Epithelial cell of proximal tubule (primary cell): ENCODE measurements at regions not wholly inside any gene's neighbourhood (a gene's known extent, or its start where the extent isn't known, plus 50 kb on each side); places are given as distances from the start of the nearest gene placed in this dataset.

Experiments used
- DNase-seq: peaks from one replicate; pipeline ENCODE4 v3.0.0-alpha.2; 2011; ENCODE audit warnings: low read depth
- H3K4me3 ChIP-seq: 2 replicates; pipeline ENCODE4 v1.5.1; 2011; ENCODE audit warnings: low read depth, mild to moderate bottlenecking, low read length
- TF ChIP-seq, protein P1 (sequence below): conservative IDR thresholded peaks from 2 replicates; pipeline ENCODE4 v1.5.1; 2012; ENCODE audit warnings: low read depth, mild to moderate bottlenecking, low read length

- H3K4me3 ChIP-seq: no peak overlapping the region
- DNase-seq: no peak
- TF ChIP-seq, protein P1, sequence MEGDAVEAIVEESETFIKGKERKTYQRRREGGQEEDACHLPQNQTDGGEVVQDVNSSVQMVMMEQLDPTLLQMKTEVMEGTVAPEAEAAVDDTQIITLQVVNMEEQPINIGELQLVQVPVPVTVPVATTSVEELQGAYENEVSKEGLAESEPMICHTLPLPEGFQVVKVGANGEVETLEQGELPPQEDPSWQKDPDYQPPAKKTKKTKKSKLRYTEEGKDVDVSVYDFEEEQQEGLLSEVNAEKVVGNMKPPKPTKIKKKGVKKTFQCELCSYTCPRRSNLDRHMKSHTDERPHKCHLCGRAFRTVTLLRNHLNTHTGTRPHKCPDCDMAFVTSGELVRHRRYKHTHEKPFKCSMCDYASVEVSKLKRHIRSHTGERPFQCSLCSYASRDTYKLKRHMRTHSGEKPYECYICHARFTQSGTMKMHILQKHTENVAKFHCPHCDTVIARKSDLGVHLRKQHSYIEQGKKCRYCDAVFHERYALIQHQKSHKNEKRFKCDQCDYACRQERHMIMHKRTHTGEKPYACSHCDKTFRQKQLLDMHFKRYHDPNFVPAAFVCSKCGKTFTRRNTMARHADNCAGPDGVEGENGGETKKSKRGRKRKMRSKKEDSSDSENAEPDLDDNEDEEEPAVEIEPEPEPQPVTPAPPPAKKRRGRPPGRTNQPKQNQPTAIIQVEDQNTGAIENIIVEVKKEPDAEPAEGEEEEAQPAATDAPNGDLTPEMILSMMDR: no peak
Observed at GRCh38 chr20:16982091-16982726, 234.1 kb downstream of the OTOR start.

GRCh38 chr20:16984481-16984880 is 236.3 kb downstream of the OTOR start:
- H3K4me3 ChIP-seq: no peak overlapping the region
- TF ChIP-seq, protein P1: no peak
- no peak for DNase-seq

GRCh38 chr20:17003170-17003870 is 223.5 kb upstream of the PCSK2 start:
- TF ChIP-seq, protein P1: no peak
- DNase-seq: no peak
- no peak overlapping the region for H3K4me3 ChIP-seq

- DNase-seq: no peak
- TF ChIP-seq, protein P1: no peak
- H3K4me3 ChIP-seq: no peak overlapping the region
Observed at GRCh38 chr20:17010181-17010580, 216.7 kb upstream of the PCSK2 start.

GRCh38 chr20:17012546-17013226 is 214.2 kb upstream of the PCSK2 start:
- TF ChIP-seq, protein P1: no peak
- no peak for DNase-seq
- no peak overlapping the region for H3K4me3 ChIP-seq

GRCh38 chr20:17014217-17014616 is 212.6 kb upstream of the PCSK2 start:
- TF ChIP-seq, protein P1: no peak

More at GRCh38 chr20:17014217-17014616, 212.6 kb upstream of the PCSK2 start:
- no peak overlapping the region for H3K4me3 ChIP-seq
- DNase-seq: no peak
